ENCODE measurements at regions not wholly inside any gene's neighbourhood (a gene's known extent, or its start where the extent isn't known, plus 50 kb on each side); places are given as distances from the start of the nearest gene placed in this dataset.

DNA sequence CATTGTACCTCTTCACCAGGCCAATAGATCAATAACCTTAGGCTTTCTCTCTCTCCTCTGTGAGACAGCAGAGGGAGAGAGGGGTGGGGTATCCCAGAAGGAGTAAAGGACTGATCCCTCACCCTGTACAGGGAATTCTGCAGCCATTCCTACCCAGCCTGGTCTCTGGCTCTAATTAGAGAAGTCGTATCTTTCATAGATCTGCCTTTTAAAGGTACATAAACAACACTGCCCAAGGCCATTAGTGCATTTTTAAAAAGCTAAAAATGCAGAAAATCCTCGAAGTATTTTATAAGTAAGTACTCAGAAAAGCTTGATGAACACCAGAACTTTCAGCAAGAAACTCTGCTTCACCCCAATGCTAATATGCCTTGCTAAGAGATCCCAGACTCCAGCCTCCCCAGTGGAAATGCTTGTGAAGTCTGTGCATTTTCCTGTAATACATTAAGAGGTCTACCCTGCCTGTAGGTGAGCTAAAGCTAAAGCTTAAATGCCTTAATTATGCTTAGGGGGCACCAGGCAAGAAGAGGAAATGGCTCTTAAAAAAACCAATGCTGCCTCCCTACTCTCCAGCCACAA, 200.0 kb upstream of the ANKRD55 start:
- in situ Hi-C loops (cut with MboI) (no loop called here), intact Hi-C loops (cut with micrococcal nuclease) (no loop called here)
- CTCF ChIA-PET (ENCODE audit: low intra/inter-chr PET ratio), result no interaction called here
- no peak overlapping the region for H2AFZ ChIP-seq (ENCODE audit: low read depth, low read length)
- BruUV-seq (replicated peaks), result no TSS peak
- H3K27me3 ChIP-seq (ENCODE audit: control insufficient read depth in 2 of 2, insufficient read depth in 2 of 2, low read length in 2 of 2), result peaks cover 0 to 2% of the 10 kb centered on the region in 2 experiments; a peak in 2 of 5 replicates
- H4K20me1 ChIP-seq (replicated peaks; ENCODE audit: control insufficient read depth, insufficient read depth, low read length), result no peaks in the 10 kb centered on the region
- H3K79me2 ChIP-seq (ENCODE audit: control insufficient read depth, insufficient read depth, low read length), result no peaks in the 10 kb centered on the region
- H3K36me3 ChIP-seq (ENCODE audit: control insufficient read depth, insufficient read depth, low read length), result no peaks in the 10 kb centered on the region
- FAIRE-seq (no peak), ATAC-seq (no peak), DNase-seq (ENCODE audit: extremely low read depth in 1 of 4, low spot score in 3 of 4) (no peak)
- H3K27ac ChIP-seq (ENCODE audit: extremely low read depth, low read depth, low read length), result no peak overlapping the region
- 4% methylated on average over 2 of the region's 2 CpGs for WGBS (ENCODE audit: insufficient coverage, low coverage, missing lambda C conversion rate)
- no peaks in the 10 kb centered on the region for H3K9me1 ChIP-seq (ENCODE audit: control insufficient read depth, insufficient read depth, low read length)
- H3K4me2 ChIP-seq (ENCODE audit: insufficient read depth, low read length), result no peak overlapping the region
- no peak overlapping the region for H3K4me3 ChIP-seq
- TF ChIP-seq ETV1 (tag; conservative IDR thresholded peaks at IDR 0.05; ENCODE audit: low read depth) (no peak), ZNF3 (CRISPR knock-in tag; IDR thresholded peaks at IDR 0.05) (no peak), PYGO2 (tag; IDR thresholded peaks at IDR 0.05) (no peak), HDGF (IDR thresholded peaks at IDR 0.05) (no peak)
- H3K9ac ChIP-seq (ENCODE audit: insufficient read depth in 1 of 2, low read depth in 2 of 2, low read length in 2 of 2), result no peak overlapping the region
- H3K9me3 ChIP-seq (replicated peaks; ENCODE audit: control insufficient read depth, insufficient read depth, low read depth, low read length), result no peaks in the 10 kb centered on the region
- no peaks in the 10 kb centered on the region for H3K4me1 ChIP-seq (replicated peaks in 1 of 2; ENCODE audit: control insufficient read depth in 2 of 2, insufficient read depth in 2 of 2, low read length in 2 of 2)
- POLR2A ChIA-PET, result interaction anchor here (0.6 kb wide), 1 partner anchor 72 kb away, joined by 3 read pairs; no protein-coding TSS in a partner anchor

DNA sequence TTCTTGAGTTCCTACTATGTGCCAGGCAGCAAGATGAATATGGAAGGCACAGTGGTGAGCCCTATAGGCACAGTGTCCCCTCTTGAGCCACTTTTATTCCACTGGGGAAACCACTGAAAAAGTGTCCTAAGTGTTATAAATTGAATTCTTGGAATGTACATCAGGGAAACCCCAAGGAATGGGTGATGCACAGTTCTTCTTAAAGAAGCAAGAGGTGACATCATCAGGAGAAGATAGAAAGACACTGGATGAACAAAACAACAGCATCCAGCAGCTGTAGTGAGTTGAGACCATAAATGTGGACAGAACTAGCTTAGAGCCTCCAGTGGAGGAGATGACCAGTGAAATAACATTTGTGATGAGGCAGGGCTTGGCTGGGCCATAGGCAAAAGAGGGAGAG, 199.2 kb upstream of the ANKRD55 start:
- ATAC-seq (no peak), DNase-seq (ENCODE audit: extremely low read depth in 1 of 4, low spot score in 3 of 4) (no peak), FAIRE-seq (no peak)
- in situ Hi-C loops (cut with MboI), result no loop called here
- peaks cover 0 to 2% of the 10 kb centered on the region in 2 experiments; a peak in 2 of 5 replicates for H3K27me3 ChIP-seq (ENCODE audit: control insufficient read depth in 2 of 2, insufficient read depth in 2 of 2, low read length in 2 of 2)
- ChIA-PET CTCF (ENCODE audit: low intra/inter-chr PET ratio) (no interaction called here), POLR2A (no interaction called here)
- no peaks in the 10 kb centered on the region for H3K36me3 ChIP-seq (ENCODE audit: control insufficient read depth, insufficient read depth, low read length)
- H3K4me3 ChIP-seq, result no peak overlapping the region
- no peaks in the 10 kb centered on the region for H3K9me1 ChIP-seq (ENCODE audit: control insufficient read depth, insufficient read depth, low read length)
- H3K4me1 ChIP-seq (replicated peaks in 1 of 2; ENCODE audit: control insufficient read depth in 2 of 2, insufficient read depth in 2 of 2, low read length in 2 of 2), result no peaks in the 10 kb centered on the region
- H3K27ac ChIP-seq (ENCODE audit: extremely low read depth, low read depth, low read length), result no peak overlapping the region
- H4K20me1 ChIP-seq (replicated peaks; ENCODE audit: control insufficient read depth, insufficient read depth, low read length), result no peaks in the 10 kb centered on the region
- H3K4me2 ChIP-seq (ENCODE audit: insufficient read depth, low read length), result no peak overlapping the region
- no peak overlapping the region for H2AFZ ChIP-seq (ENCODE audit: low read depth, low read length)
- intact Hi-C loops (cut with micrococcal nuclease), result no loop called here
- no peak overlapping the region for H3K9ac ChIP-seq (ENCODE audit: insufficient read depth in 1 of 2, low read depth in 2 of 2, low read length in 2 of 2)
- H3K79me2 ChIP-seq (ENCODE audit: control insufficient read depth, insufficient read depth, low read length), result no peaks in the 10 kb centered on the region
- no peaks in the 10 kb centered on the region for H3K9me3 ChIP-seq (replicated peaks; ENCODE audit: control insufficient read depth, insufficient read depth, low read depth, low read length)
- no TSS peak for BruUV-seq (replicated peaks)
- TF ChIP-seq, protein P1, sequence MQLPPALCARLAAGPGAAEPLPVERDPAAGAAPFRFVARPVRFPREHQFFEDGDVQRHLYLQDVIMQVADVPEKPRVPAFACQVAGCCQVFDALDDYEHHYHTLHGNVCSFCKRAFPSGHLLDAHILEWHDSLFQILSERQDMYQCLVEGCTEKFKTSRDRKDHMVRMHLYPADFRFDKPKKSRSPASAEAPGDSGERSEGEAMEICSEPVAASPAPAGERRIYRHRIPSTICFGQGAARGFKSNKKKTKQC (CRISPR knock-in tag; IDR thresholded peaks at IDR 0.05), result no peak
- TF ChIP-seq ETV5 (CRISPR knock-in tag; IDR thresholded peaks at IDR 0.05; ENCODE audit: low read depth) (no peak), TEAD4 (IDR thresholded peaks at IDR 0.05; ENCODE audit: low read length) (no peak), TEAD4 (CRISPR knock-in tag; IDR thresholded peaks at IDR 0.05; ENCODE audit: borderline replicate concordance) (no peak)

Measured in K562 (cell line).